ENCODE measurements at regions not wholly inside any gene's neighbourhood (a gene's known extent, or its start where the extent isn't known, plus 50 kb on each side); places are given as distances from the start of the nearest gene placed in this dataset.

- FAIRE-seq = no peak
- no peak overlapping the region for H3K9ac ChIP-seq (ENCODE audit: control insufficient read depth, extremely low read depth, insufficient read depth, low read length)
- no peaks in the 10 kb centered on the region for H3K4me1 ChIP-seq (ENCODE audit: control insufficient read depth, extremely low read depth, insufficient read depth, low read length)
- H3K36me3 ChIP-seq (ENCODE audit: control insufficient read depth in 2 of 2, extremely low read depth in 1 of 2, insufficient read depth in 2 of 2, low read length in 2 of 2) = no peaks in the 10 kb centered on the region
- H3K79me2 ChIP-seq (ENCODE audit: control insufficient read depth, insufficient read depth, low read length) = no peaks in the 10 kb centered on the region
- no peaks in the 10 kb centered on the region for H4K20me1 ChIP-seq (ENCODE audit: control insufficient read depth, extremely low read depth, insufficient read depth, low read length)
- H3K27me3 ChIP-seq (ENCODE audit: control insufficient read depth, extremely low read depth, insufficient read depth, low read length) = no peaks in the 10 kb centered on the region
- no peak overlapping the region for H3K27ac ChIP-seq (ENCODE audit: control insufficient read depth, insufficient read depth, low read length)
- no peak overlapping the region for H3K4me2 ChIP-seq (ENCODE audit: control insufficient read depth, extremely low read depth, insufficient read depth, low read depth, low read length)
- DNase-seq (ENCODE audit: low read depth, low spot score) = no peak
- dilution Hi-C loops (cut with MboI; ENCODE audit: extremely low pct_ligation_motif_present, low sequenced_read_pairs) = no loop called here
- H2AFZ ChIP-seq (ENCODE audit: control insufficient read depth, low read length) = no peak overlapping the region
- no peak overlapping the region for H3K4me3 ChIP-seq (ENCODE audit: control insufficient read depth in 2 of 3, extremely low read depth in 1 of 3, insufficient read depth in 2 of 3, low read depth in 1 of 3, low read length in 3 of 3)
- no peak for TF ChIP-seq CTCF (optimal IDR thresholded peaks at IDR 0.05 in 1 of 3, IDR thresholded peaks at IDR 0.05 in 1 of 3, conservative IDR thresholded peaks at IDR 0.05 in 1 of 3; ENCODE audit: extremely low read depth in 1 of 3, insufficient read depth in 2 of 3, low read length in 3 of 3)
- TF ChIP-seq EZH2 (IDR thresholded peaks at IDR 0.05; ENCODE audit: low read length) = no peak
- no peaks in the 10 kb centered on the region for H3K9me1 ChIP-seq (ENCODE audit: control insufficient read depth, extremely low read depth, insufficient read depth, low read length)
- H3K9me3 ChIP-seq (ENCODE audit: control insufficient read depth, low read depth, low read length) = no peaks in the 10 kb centered on the region
Observed at GRCh38 chr20:51953731-51954340, 151.5 kb upstream of the SALL4 start.

DNA sequence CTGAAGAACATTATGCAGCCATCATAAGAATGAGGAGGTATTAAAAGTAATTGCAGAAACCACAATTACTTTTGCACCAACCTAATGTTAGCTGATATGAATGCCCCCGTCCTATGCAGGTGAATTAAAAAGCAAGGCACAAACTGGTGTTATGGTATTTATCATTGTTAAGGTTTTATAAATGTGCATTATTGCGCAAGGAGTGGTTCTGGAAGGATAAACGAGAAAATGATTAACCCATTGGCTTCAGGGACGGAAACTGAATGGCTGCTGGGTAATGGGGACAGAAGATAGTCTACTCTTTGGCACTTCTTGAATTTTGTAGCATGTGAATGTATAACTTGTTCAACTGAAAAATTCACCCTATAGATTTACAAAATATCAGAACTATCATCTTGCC is 148.6 kb upstream of the SALL4 start:
- no peak for FAIRE-seq

More for the DNA sequence above, 148.6 kb upstream of the SALL4 start:
- Histone ChIP-seq H3K4me2 (ENCODE audit: control insufficient read depth, extremely low read depth, insufficient read depth, low read depth, low read length) (no peak overlapping the region), H3K4me1 (ENCODE audit: control insufficient read depth, extremely low read depth, insufficient read depth, low read length) (no peaks in the 10 kb centered on the region), H3K36me3 (ENCODE audit: control insufficient read depth in 2 of 2, extremely low read depth in 1 of 2, insufficient read depth in 2 of 2, low read length in 2 of 2) (no peaks in the 10 kb centered on the region), H3K9ac (ENCODE audit: control insufficient read depth, extremely low read depth, insufficient read depth, low read length) (no peak overlapping the region), H3K27me3 (ENCODE audit: control insufficient read depth, extremely low read depth, insufficient read depth, low read length) (no peaks in the 10 kb centered on the region), H3K9me1 (ENCODE audit: control insufficient read depth, extremely low read depth, insufficient read depth, low read length) (no peaks in the 10 kb centered on the region), H3K4me3 (ENCODE audit: control insufficient read depth in 2 of 3, extremely low read depth in 1 of 3, insufficient read depth in 2 of 3, low read depth in 1 of 3, low read length in 3 of 3) (no peak overlapping the region), H3K79me2 (ENCODE audit: control insufficient read depth, insufficient read depth, low read length) (no peaks in the 10 kb centered on the region), H2AFZ (ENCODE audit: control insufficient read depth, low read length) (no peak overlapping the region), H3K9me3 (ENCODE audit: control insufficient read depth, low read depth, low read length) (no peaks in the 10 kb centered on the region), H3K27ac (ENCODE audit: control insufficient read depth, insufficient read depth, low read length) (no peak overlapping the region), H4K20me1 (ENCODE audit: control insufficient read depth, extremely low read depth, insufficient read depth, low read length) (no peaks in the 10 kb centered on the region)
- dilution Hi-C loops (cut with MboI; ENCODE audit: extremely low pct_ligation_motif_present, low sequenced_read_pairs) = no loop called here
- no peak for TF ChIP-seq EZH2 (IDR thresholded peaks at IDR 0.05; ENCODE audit: low read length)
- no peak for TF ChIP-seq CTCF (optimal IDR thresholded peaks at IDR 0.05 in 1 of 3, IDR thresholded peaks at IDR 0.05 in 1 of 3, conservative IDR thresholded peaks at IDR 0.05 in 1 of 3; ENCODE audit: extremely low read depth in 1 of 3, insufficient read depth in 2 of 3, low read length in 3 of 3)
- DNase-seq (ENCODE audit: low read depth, low spot score) = no peak
